A549 (cell line): ENCODE measurements at regions not wholly inside any gene's neighbourhood (a gene's known extent, or its start where the extent isn't known, plus 50 kb on each side); places are given as distances from the start of the nearest gene placed in this dataset.

Experiments
- ATAC-seq, 2 experiments: fragments of 200-7000 bp in 1 of 2; fragments of >200 bp in 1 of 2; cut with Nextera tagmentation in 1 of 2; cut with Tn5 transposase in 1 of 2; 3 replicates each; pipeline versions ENCODE4 v1.8.0 to v1.9.1; 2018 to 2020; ENCODE audit warnings: mild to moderate bottlenecking in 1 of 2, moderate library complexity in 1 of 2
- CTCF ChIA-PET: fragments of 300-600 bp; sonication (Branson Sonifier 250); formaldehyde crosslinking; extraction: SDS; loops from one replicate; lab custom pipeline; 2021; ENCODE audit warnings: antibody characterized with exemption, inconsistent platforms; lab: Yijun Ruan, JAX
- POLR2A ChIA-PET: fragments of 350-600 bp; formaldehyde crosslinking; extraction: SDS; loops from one replicate; lab custom pipeline; 2021; ENCODE audit warnings: antibody characterized with exemption, inconsistent platforms; lab: Yijun Ruan, JAX
- DNase-seq, 2 experiments: peaks; one replicate each; pipeline versions ENCODE4 v3.0.0 to v3.0.0-alpha.2; 2011 to 2016; ENCODE audit warnings: low read depth in 1 of 2, low spot score in 1 of 2
- FAIRE-seq: peaks from 2 replicates; lab custom pipeline; 2011; peaks lifted over from hg19 to GRCh38; lab: Jason Lieb, UNC
- H3K27ac ChIP-seq, 2 experiments: fragments of >200 bp; sonication (Bioruptor Twin); formaldehyde crosslinking; 3 replicates each; pipeline ENCODE4 v1.5.1; 2016 to 2017
- H3K4me1 ChIP-seq: fragments of >200 bp; sonication (Bioruptor Twin); formaldehyde crosslinking; 3 replicates; pipeline ENCODE4 v1.6.1; 2016
- H3K4me2 ChIP-seq: fragments of >200 bp; sonication (Bioruptor Twin); formaldehyde crosslinking; 3 replicates; pipeline ENCODE4 v1.6.1; 2016
- H3K4me3 ChIP-seq: fragments of >200 bp; sonication (Bioruptor Twin); formaldehyde crosslinking; 3 replicates; pipeline ENCODE4 v1.5.1; 2016
- H3K9me3 ChIP-seq: fragments of >200 bp; sonication (Bioruptor Twin); formaldehyde crosslinking; 3 replicates; pipeline ENCODE4 v1.6.1; 2016
- CEBPB ChIP-seq, 2 experiments: fragments of >200 bp in 1 of 2; sonication (Bioruptor Twin) in 1 of 2; formaldehyde crosslinking in 1 of 2; IDR thresholded peaks; 2 replicates each; pipeline ENCODE4 v1.6.1; 2012 to 2016
- CHD4 ChIP-seq: fragments of 200-600 bp; sonication (generic); IDR thresholded peaks from 2 replicates; pipeline ENCODE4 v1.6.1; 2016; ENCODE audit warnings: antibody characterized with exemption, mild to moderate bottlenecking, borderline replicate concordance
- EHMT2 ChIP-seq: fragments of 200-600 bp; sonication (generic); IDR thresholded peaks from 2 replicates; pipeline ENCODE4 v1.6.1; 2016; ENCODE audit warnings: antibody characterized with exemption, low read depth, mild to moderate bottlenecking, moderate library complexity
- EP300 ChIP-seq, 2 experiments: fragments of >200 bp; sonication (Bioruptor Twin); formaldehyde crosslinking; IDR thresholded peaks; 2 replicates in 1 of 2; 3 replicates in 1 of 2; pipeline ENCODE4 v1.6.1; 2016 to 2017
- FOXS1 ChIP-seq: fragments of 250-450 bp; sonication (Bioruptor Pico); IDR thresholded peaks from 2 replicates; pipeline ENCODE4 v1.5.0; 2020; ENCODE audit warnings: mild to moderate bottlenecking, moderate library complexity
- GATA3 ChIP-seq: IDR thresholded peaks from 2 replicates; pipeline ENCODE4 v1.6.1; 2012; ENCODE audit warnings: borderline replicate concordance
- HDAC2 ChIP-seq: fragments of 200-600 bp; sonication (generic); IDR thresholded peaks from 2 replicates; pipeline ENCODE4 v1.6.1; 2016
- JUN ChIP-seq, 2 experiments: fragments of >200 bp; sonication (Bioruptor Twin); formaldehyde crosslinking; IDR thresholded peaks; 2 replicates in 1 of 2; 3 replicates in 1 of 2; pipeline ENCODE4 v1.6.1; 2016 to 2017
- JUNB ChIP-seq: fragments of >200 bp; sonication (Bioruptor Twin); formaldehyde crosslinking; IDR thresholded peaks from 2 replicates; pipeline ENCODE4 v1.6.1; 2016
- MAFK ChIP-seq: fragments of 450-650 bp; IDR thresholded peaks from 2 replicates; pipeline ENCODE4 v1.6.1; 2014; ENCODE audit not compliant: partially characterized antibody
- MAZ ChIP-seq: fragments of 150-350 bp; IDR thresholded peaks from 2 replicates; pipeline ENCODE4 v1.6.1; 2014; ENCODE audit warnings: antibody characterized with exemption, low read depth, low read length, borderline replicate concordance
- MYC ChIP-seq: IDR thresholded peaks from 2 replicates; pipeline ENCODE4 v1.6.1; 2012; ENCODE audit warnings: mild to moderate bottlenecking, inconsistent platforms, low read length, improper control_type of control experiment, borderline replicate concordance
- PHF8 ChIP-seq: fragments of 200-600 bp; sonication (generic); IDR thresholded peaks from 2 replicates; pipeline ENCODE4 v1.6.1; 2016; ENCODE audit warnings: low read depth, mild to moderate bottlenecking, antibody characterized with exemption, moderate library complexity, borderline replicate concordance
- POLR2A ChIP-seq: IDR thresholded peaks from 2 replicates; pipeline ENCODE4 v1.6.1; 2012; ENCODE audit warnings: mild to moderate bottlenecking, low read length
- POLR2AphosphoS2 ChIP-seq: conservative IDR thresholded peaks from 2 replicates; pipeline ENCODE4 v1.6.1; 2012; ENCODE audit warnings: low read length, improper control_type of control experiment, inconsistent platforms
- RAD21 ChIP-seq, 2 experiments: fragments of >200 bp in 1 of 2; sonication (Bioruptor Twin) in 1 of 2; formaldehyde crosslinking in 1 of 2; IDR thresholded peaks in 1 of 2; conservative IDR thresholded peaks in 1 of 2; 2 replicates in 1 of 2; 3 replicates in 1 of 2; pipeline ENCODE4 v1.6.1; 2012 to 2018; ENCODE audit warnings: inconsistent platforms in 1 of 2
- RARB ChIP-seq: fragments of 250-450 bp; sonication (Bioruptor Pico); IDR thresholded peaks from 2 replicates; pipeline ENCODE4 v1.8.0; 2021; ENCODE audit warnings: mild to moderate bottlenecking, moderate library complexity
- RCOR1 ChIP-seq: fragments of 150-350 bp; IDR thresholded peaks from 2 replicates; pipeline ENCODE4 v1.6.1; 2014; ENCODE audit warnings: antibody characterized with exemption, low read length, low read depth
- SREBF2 ChIP-seq: fragments of 450-650 bp; IDR thresholded peaks from 2 replicates; pipeline ENCODE4 v1.6.1; 2014; ENCODE audit warnings: mild to moderate bottlenecking, moderate library complexity
- TP53 ChIP-seq: fragments of 250-450 bp; sonication (Bioruptor Pico); IDR thresholded peaks from 2 replicates; pipeline ENCODE4 v1.5.0; 2021; ENCODE audit warnings: mild to moderate bottlenecking, moderate library complexity
- ZFP36 ChIP-seq: fragments of 450-650 bp; IDR thresholded peaks from 2 replicates; pipeline ENCODE4 v1.6.1; 2014; ENCODE audit warnings: borderline replicate concordance; ENCODE audit not compliant: partially characterized antibody
- ZNF302 ChIP-seq: fragments of 250-450 bp; sonication (Bioruptor Pico); IDR thresholded peaks from 2 replicates; pipeline ENCODE4 v1.9.0; 2021; ENCODE audit warnings: inconsistent platforms, mild to moderate bottlenecking, moderate library complexity
- ZSCAN20 ChIP-seq: fragments of 250-450 bp; sonication (Bioruptor Pico); IDR thresholded peaks from 2 replicates; pipeline ENCODE4 v1.8.0; 2022; ENCODE audit warnings: mild to moderate bottlenecking, moderate library complexity
- WGBS: methylation state at CpG from one replicate; pipeline ENCODE4 v1.1.6; 2017; ENCODE audit errors: missing lambda C conversion rate; 5-methylcytosine and 5-hydroxymethylcytosine counted together
- TF ChIP-seq, protein P1 (sequence below): fragments of 450-650 bp; IDR thresholded peaks from 2 replicates; pipeline ENCODE4 v1.6.1; 2014; ENCODE audit warnings: antibody characterized with exemption
- TF ChIP-seq, protein P2 (sequence below): fragments of 200-600 bp; sonication (generic); IDR thresholded peaks from 2 replicates; pipeline ENCODE4 v1.6.1; 2016; ENCODE audit warnings: antibody characterized with exemption, mild to moderate bottlenecking, moderate library complexity
- TF ChIP-seq, protein P3 (sequence below): fragments of 250-450 bp; sonication (Bioruptor Pico); IDR thresholded peaks from 2 replicates; pipeline ENCODE4 v1.5.0; 2021; ENCODE audit warnings: mild to moderate bottlenecking, moderate library complexity, borderline replicate concordance
- TF ChIP-seq, protein P4 (sequence below): fragments of 150-350 bp; IDR thresholded peaks from 2 replicates; pipeline ENCODE4 v1.6.1; 2014; ENCODE audit warnings: low read depth, mild to moderate bottlenecking, low read length

DNA sequence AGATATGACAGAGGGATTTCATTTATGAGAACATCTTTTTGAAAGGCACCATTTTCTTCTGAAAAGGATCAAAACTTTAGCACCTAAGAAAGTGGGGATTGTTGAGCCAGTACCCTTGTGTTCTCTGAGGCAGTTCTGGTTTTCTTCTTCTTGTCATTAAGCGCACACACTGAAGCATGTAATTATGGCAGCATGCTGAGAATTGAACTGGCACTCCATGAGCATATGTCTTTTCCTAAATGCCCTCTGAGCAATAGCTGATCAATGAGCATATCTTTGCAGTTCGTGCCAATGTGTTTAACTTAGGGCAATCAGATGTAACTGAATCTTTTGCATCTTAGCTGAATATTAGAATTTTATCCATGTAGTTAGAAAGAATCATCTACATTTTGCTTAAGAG, 53.9 kb upstream of the VGLL3 start:
- Histone ChIP-seq H3K4me2 (no peak overlapping the region), H3K4me3 (no peak overlapping the region), H3K27ac (no peak overlapping the region), H3K4me1 (no peaks in the 10 kb centered on the region), H3K9me3 (no peaks in the 10 kb centered on the region)
- ATAC-seq (no peak), DNase-seq (no peak), FAIRE-seq (no peak)
- TF ChIP-seq EHMT2 (no peak), RAD21 (conservative IDR thresholded peaks at IDR 0.05 in 1 of 2, IDR thresholded peaks at IDR 0.05 in 1 of 2) (no peak), RCOR1 (no peak), FOXS1 (no peak), HDAC2 (no peak), MYC (no peak), CEBPB (IDR thresholded peaks at IDR 0.05) (no peak)
- TF ChIP-seq, protein P1, sequence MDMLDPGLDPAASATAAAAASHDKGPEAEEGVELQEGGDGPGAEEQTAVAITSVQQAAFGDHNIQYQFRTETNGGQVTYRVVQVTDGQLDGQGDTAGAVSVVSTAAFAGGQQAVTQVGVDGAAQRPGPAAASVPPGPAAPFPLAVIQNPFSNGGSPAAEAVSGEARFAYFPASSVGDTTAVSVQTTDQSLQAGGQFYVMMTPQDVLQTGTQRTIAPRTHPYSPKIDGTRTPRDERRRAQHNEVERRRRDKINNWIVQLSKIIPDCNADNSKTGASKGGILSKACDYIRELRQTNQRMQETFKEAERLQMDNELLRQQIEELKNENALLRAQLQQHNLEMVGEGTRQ, result no peak
- ChIA-PET CTCF (no interaction called here), POLR2A (no interaction called here)
- WGBS, result 85% methylated on average over 2 of the region's 2 CpGs

DNA sequence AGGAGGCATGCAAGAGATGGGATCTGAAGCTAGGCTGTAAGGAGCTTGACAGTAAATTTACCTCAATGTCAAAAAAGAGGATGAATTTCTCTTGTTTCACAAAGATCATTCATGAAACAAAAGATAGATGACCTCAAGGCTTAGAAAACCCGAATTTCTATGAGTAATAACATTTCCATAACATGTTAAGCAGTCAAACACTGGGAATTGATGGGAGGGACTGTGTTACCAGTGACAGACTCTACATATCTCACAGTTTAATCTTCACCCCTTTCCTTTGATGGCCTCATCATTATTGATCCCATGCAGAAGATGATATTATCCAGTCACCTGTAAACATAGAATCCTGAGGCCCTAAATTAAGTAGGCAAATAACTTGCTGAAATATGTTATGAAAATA, 53.5 kb upstream of the VGLL3 start:
- no peaks in the 10 kb centered on the region for H3K9me3 ChIP-seq
- H3K4me2 ChIP-seq, result no peak overlapping the region
- no peak overlapping the region for H3K27ac ChIP-seq
- no peak for ATAC-seq
- TF ChIP-seq CHD4 (no peak), ZFP36 (no peak), GATA3 (no peak), POLR2A (no peak), MAZ (no peak), EP300 (IDR thresholded peaks at IDR 0.05) (no peak)
- TF ChIP-seq, protein P2, sequence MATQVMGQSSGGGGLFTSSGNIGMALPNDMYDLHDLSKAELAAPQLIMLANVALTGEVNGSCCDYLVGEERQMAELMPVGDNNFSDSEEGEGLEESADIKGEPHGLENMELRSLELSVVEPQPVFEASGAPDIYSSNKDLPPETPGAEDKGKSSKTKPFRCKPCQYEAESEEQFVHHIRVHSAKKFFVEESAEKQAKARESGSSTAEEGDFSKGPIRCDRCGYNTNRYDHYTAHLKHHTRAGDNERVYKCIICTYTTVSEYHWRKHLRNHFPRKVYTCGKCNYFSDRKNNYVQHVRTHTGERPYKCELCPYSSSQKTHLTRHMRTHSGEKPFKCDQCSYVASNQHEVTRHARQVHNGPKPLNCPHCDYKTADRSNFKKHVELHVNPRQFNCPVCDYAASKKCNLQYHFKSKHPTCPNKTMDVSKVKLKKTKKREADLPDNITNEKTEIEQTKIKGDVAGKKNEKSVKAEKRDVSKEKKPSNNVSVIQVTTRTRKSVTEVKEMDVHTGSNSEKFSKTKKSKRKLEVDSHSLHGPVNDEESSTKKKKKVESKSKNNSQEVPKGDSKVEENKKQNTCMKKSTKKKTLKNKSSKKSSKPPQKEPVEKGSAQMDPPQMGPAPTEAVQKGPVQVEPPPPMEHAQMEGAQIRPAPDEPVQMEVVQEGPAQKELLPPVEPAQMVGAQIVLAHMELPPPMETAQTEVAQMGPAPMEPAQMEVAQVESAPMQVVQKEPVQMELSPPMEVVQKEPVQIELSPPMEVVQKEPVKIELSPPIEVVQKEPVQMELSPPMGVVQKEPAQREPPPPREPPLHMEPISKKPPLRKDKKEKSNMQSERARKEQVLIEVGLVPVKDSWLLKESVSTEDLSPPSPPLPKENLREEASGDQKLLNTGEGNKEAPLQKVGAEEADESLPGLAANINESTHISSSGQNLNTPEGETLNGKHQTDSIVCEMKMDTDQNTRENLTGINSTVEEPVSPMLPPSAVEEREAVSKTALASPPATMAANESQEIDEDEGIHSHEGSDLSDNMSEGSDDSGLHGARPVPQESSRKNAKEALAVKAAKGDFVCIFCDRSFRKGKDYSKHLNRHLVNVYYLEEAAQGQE, result no peak
- no peaks in the 10 kb centered on the region for H3K4me1 ChIP-seq
- ChIA-PET POLR2A (no interaction called here), CTCF (no interaction called here)
- no peak for DNase-seq
- 23% methylated on average over 1 of the region's 1 CpG for WGBS
- no peak for FAIRE-seq
- no peak overlapping the region for H3K4me3 ChIP-seq

DNA sequence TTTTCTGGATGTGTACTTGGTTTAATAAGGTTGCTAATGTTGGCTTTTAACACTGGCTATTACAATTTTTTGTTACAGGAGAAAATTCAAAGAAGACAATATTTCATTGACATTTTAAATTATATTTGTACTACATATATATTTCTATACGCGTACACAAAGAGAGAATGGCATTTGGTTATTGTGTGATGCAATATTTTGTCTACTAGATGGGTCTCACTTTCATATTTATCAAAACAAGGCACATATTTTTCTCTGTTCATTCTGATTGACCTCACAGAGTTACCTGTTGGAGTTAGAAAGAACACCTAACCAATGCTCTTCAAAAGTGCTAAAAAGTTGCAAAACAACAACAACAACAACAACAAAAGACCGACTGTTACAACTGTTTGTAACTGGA, 50.2 kb upstream of the VGLL3 start:
- ATAC-seq, result no peak
- no peak for DNase-seq
- WGBS, result 87% methylated on average over 3 of the region's 3 CpGs
- no peak for TF ChIP-seq ZSCAN20
- TF ChIP-seq POLR2A, result no peak
- no peak for TF ChIP-seq JUNB
- no peak for TF ChIP-seq ZNF302 (CRISPR knock-in tag)
- TF ChIP-seq, protein P1, result no peak
- TF ChIP-seq, protein P3, sequence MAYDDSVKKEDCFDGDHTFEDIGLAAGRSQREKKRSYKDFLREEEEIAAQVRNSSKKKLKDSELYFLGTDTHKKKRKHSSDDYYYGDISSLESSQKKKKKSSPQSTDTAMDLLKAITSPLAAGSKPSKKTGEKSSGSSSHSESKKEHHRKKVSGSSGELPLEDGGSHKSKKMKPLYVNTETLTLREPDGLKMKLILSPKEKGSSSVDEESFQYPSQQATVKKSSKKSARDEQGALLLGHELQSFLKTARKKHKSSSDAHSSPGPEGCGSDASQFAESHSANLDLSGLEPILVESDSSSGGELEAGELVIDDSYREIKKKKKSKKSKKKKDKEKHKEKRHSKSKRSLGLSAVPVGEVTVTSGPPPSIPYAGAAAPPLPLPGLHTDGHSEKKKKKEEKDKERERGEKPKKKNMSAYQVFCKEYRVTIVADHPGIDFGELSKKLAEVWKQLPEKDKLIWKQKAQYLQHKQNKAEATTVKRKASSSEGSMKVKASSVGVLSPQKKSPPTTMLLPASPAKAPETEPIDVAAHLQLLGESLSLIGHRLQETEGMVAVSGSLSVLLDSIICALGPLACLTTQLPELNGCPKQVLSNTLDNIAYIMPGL, result no peak
- no peak for TF ChIP-seq SREBF2
- TF ChIP-seq JUN (IDR thresholded peaks at IDR 0.05), result no peak
- TF ChIP-seq, protein P4, sequence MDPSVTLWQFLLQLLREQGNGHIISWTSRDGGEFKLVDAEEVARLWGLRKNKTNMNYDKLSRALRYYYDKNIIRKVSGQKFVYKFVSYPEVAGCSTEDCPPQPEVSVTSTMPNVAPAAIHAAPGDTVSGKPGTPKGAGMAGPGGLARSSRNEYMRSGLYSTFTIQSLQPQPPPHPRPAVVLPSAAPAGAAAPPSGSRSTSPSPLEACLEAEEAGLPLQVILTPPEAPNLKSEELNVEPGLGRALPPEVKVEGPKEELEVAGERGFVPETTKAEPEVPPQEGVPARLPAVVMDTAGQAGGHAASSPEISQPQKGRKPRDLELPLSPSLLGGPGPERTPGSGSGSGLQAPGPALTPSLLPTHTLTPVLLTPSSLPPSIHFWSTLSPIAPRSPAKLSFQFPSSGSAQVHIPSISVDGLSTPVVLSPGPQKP, result no peak
- no peak for TF ChIP-seq PHF8
- TF ChIP-seq TP53, result no peak
- no peak for TF ChIP-seq POLR2AphosphoS2
- TF ChIP-seq RCOR1, result no peak
- no peak for TF ChIP-seq ZFP36
- TF ChIP-seq RARB (CRISPR knock-in tag), result no peak
- TF ChIP-seq EP300 (IDR thresholded peaks at IDR 0.05), result no peak
- no peak for TF ChIP-seq MAFK
- TF ChIP-seq CEBPB (IDR thresholded peaks at IDR 0.05), result no peak

More for the DNA sequence above, 50.2 kb upstream of the VGLL3 start:
- Histone ChIP-seq H3K4me2 (no peak overlapping the region), H3K4me3 (no peak overlapping the region), H3K4me1 (no peaks in the 10 kb centered on the region), H3K9me3 (no peaks in the 10 kb centered on the region), H3K27ac (no peak overlapping the region)
- POLR2A ChIA-PET, result no interaction called here
- CTCF ChIA-PET, result no interaction called here
- FAIRE-seq, result peak; percentile 77
